A204.1 (cell line): ENCODE measurements at regions not wholly inside any gene's neighbourhood (a gene's known extent, or its start where the extent isn't known, plus 50 kb on each side); places are given as distances from the start of the nearest gene placed in this dataset.

Source experiments
- FAIRE-seq: peaks from 2 replicates; lab custom pipeline; 2012; peaks lifted over from hg19 to GRCh38; lab: Jason Lieb, UNC

DNA sequence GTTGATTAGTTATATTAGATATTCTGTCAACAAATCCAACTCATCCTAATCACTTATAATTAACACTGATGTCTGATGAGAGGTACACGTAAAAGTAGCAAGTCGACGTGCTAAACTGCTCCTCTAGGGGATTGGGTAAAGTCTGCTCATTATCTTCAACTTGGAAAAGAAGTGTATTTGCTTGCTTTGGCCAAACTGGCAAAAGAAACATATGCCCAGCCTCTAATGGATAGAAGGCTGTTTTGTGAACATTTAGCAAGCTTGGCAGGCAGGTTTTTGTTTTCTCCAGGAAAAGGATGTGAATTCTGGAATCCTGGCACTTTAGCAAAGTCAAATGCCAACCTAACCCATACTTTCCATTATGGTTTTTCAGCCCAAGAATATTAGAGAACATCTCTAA is 264.8 kb downstream of the TBL1XR1 start:
- no peak for FAIRE-seq

DNA sequence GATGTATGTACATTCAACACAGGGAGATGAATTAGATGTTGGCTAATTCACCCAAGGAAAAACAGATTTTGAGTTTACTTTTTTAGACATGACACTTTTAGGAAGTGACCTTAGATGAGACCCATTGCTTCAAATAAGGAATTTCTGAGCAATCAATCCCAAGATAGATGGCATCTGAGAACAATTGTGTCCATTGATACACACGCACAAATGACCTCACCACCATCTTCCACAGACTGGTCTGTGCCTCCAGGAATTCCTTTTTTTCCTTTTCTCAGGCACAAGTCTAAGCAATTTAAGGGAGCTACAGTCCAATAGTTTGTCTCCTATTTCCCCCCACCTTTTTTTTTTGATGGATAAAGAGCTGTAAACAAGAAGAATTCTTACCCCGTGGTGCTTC is 265.3 kb downstream of the TBL1XR1 start:
- no peak for FAIRE-seq

DNA sequence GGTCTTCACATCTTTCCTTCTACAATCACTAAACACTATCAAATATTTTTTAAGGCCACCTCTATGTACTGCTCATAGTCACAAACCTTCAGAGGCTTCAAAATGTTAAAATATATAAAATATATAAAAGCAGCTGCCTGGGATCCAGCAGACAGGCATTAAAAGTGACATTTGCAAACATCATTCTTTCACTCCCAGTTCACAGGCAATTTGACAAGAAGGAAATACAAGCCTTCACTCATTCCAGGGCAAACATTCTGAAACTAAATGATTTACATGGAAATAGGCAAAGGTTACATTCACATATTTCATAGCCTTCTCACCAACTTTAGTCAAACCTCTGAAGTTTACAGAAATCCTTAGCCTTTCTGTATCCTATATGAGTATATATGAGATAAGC is 266.3 kb downstream of the TBL1XR1 start:
- FAIRE-seq = no peak

DNA sequence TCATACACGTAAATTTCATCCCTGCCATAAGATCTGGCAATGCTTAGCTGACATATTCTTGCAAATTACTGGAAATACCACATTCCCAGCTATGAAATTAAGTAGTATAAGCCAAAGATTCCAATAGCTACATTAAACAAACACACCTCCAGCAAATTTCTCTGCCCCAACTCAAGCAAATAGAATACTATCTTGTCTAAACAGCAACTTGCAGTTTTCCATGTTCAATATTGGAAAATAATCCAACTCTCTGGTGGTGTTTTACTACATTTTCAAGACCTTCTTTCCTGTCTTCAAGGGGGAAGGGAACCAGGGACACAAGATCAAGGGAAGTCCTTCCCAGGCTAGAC is 268.7 kb downstream of the TBL1XR1 start:
- FAIRE-seq = no peak

DNA sequence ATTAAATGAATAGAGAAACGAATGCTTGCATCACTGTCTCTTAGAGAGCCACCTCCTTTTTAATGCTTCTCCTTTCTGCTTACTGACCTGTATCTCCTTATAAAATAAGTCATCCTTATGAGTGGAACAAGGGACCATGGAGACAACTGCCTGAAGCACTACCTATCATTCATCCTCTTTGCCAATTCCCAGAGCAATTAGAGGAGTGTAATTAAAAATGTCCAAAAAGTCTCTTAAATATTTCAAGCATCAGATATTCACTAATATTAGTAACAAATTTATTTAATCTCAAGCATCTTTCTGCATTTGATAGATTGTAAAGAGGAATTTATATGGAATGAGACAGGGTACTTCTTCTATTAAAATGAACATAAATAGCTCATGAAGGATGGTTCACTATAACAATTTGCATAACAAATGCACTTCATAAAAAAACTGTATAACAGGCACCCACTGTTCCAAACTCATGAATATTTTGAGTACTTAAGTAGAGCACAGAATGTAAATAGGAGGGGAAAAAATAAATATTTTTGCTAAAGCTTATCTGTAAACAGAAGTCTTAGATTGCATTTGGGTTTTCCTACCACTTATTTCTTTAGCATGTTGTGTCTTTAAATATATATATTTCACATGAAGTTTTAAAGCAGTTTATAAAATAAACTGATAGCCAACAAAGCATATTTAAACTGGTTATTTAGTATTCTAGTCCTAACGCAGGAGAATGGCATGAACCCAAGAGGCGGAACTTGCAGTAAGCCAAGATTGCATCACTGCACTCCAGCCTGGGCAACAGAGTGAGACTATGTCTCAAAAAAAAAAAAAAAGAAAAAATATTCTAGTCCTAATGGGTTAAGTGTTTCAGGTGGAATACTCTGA is 269.3 kb downstream of the TBL1XR1 start:
- FAIRE-seq = no peak

DNA sequence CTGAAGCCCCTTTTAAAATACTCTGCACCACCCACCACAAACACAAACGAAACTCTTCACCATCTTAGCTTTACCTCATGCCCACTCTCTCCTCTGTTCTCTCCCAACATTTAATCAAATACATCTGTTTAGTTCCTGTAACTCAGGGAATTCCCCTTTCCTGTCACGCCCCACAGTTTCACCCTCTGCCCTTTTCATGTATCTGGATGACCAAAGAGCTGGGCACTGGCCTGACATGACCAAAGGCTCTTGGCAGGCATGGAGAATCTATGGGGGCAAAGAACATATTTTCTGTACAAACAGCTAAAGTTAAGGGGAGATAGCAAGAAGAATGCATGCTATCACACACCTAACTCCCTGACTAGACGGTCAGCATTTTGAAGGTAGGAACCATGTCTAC is 270.0 kb downstream of the TBL1XR1 start:
- FAIRE-seq = no peak

DNA sequence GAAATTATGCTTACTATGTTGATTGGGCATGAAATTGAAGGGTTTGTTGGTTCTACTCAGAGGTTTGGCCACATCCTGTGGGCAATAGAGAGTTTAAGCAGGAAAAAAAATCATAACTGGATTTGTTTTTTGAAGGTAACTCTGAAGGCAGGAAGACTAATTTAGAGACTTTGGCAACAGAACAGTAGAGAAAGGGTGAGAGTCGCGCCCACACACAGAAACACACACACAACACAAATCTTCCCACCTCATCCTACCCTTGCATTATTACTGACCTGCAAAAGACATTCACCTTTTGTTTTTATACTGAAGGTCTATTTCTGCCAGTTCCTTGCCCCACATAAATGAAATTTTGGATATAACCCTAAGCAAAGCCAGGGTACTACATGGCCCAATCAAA is 270.6 kb downstream of the TBL1XR1 start:
- no peak for FAIRE-seq

DNA sequence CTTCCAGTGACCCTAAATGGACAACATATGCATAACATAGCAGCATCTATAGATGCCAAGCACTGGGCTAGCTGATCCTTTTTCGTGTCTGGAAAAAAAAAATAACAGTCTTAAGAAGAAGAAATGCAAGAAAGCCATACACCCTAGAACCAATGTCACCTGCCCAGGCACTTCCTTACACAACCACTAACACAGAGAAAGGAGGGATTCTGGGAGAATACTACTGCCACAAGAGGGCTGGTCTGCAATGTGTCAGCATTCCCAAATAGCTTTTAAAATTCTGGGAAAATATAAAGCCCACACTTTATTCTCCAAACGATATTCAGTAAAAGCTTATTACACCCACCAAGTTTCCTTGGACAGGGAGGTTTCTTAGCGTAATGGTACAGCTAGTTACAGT is 271.2 kb downstream of the TBL1XR1 start:
- FAIRE-seq = no peak

DNA sequence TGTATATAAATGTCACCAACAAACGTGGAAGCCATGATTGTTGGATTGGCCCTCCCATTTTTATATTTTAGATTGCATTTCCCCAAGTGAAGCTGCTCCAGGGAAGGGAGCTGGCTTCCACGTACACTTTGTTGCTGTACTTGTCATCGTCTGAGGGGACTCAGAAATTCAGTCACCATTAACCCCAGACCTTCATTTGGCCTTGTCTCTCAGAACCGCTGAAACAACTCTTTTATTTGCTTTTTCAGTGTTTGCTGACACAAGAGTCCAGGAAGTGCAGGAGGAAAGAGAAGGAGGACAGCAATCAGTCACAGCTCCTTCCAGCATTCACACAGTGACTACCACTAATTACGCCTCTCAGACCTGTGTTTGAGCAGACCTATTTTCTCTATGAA is 276.5 kb downstream of the TBL1XR1 start:
- FAIRE-seq = no peak

DNA sequence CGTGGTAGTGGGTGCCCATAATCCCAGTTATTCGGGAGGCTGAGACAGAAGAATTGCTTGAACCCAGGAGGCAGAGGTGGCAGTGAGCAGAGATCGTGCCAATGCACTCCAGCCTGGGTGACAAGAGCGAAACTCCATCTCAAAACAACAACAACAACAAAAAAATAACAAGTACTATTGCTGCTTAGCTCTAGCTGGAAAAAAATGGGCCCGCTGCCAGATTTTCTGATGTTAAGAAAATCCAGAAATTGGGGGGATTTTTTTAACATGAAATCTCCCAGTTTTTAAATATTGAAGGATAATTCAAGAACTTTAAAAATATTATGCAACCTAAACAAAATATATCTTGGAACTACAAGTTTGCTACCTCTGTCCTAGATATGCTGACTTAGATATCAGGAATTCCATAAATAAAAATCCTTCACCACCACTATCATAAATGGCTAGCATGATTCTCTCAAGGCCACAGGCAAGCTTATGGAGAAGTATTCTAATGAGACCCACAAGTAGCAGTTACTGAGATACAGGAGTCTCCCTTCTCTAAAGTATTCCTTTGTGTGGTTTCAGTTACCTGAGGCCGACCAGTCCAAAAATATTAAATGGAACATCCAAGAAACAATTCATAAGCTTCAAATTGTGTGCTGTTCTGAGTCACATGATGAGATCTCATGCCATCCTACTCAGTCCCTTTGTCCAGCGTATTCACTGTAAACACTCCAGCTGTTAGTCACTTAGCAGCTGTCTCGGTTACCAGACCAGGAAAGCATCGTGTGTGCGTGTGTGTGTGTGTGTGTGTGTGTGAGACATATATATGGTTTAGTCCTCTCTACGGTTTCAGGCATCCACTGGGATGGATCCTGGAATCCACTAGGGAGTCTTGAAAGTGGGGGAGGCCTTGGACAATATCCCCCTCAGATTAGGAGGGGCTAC is 277.2 kb downstream of the TBL1XR1 start:
- FAIRE-seq = no peak

DNA sequence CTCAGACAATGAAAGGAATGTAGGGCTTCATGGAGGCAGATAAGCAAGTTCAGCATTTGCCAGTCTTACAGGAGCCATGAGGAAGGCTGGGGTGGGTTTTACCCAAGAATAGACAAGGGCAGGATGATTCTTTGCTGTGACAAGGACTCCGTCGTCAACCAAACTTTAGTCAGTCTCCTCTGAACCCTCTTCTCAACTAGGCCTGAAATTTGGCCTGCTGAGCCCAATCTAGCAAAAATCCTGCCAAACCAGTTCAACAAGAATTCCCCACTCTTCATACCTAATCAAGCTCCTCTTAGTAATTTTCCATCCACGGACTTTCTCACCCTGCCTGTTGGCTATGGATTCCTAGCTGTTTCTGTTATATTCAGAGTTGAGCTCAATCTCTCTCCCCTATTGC is 280.5 kb downstream of the TBL1XR1 start:
- FAIRE-seq = no peak

DNA sequence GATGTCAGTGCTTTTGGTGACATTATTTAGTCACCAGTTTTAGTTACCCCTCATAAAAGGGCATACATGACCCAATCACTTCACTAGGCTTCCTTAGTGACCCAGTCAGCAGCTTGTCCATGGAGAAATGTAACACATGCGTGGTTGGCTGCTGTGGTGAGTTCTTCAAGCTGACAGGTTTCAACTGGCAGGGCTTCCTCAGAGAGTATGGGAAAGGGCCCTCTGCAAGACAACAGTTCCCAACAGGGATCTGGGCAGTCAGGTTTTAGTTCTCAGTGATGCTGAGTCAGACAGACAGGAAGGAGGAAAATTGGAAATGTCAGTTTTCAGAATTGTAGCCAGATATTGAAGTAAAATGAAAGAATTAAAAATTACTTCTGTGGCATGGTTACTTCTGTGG is 282.5 kb downstream of the TBL1XR1 start:
- FAIRE-seq = no peak

DNA sequence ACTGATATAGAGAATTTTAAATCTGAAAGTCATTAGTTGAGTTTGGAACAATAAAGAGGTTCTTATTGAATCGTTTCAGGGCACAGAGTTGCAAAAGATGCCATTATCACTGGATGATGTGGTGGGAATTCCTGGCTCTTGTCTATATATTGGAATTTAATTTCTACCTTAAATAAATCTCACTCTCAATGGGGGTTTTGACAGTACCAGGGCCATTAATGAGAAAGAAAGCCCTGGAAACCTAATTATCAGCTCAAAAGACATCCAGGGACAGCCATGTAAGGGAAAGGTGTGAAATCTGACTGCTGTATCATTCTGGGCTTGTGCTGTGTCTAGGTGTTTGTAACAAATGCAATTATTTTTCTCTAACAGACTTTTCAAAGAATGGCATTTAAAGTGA is 285.7 kb downstream of the TBL1XR1 start:
- no peak for FAIRE-seq

DNA sequence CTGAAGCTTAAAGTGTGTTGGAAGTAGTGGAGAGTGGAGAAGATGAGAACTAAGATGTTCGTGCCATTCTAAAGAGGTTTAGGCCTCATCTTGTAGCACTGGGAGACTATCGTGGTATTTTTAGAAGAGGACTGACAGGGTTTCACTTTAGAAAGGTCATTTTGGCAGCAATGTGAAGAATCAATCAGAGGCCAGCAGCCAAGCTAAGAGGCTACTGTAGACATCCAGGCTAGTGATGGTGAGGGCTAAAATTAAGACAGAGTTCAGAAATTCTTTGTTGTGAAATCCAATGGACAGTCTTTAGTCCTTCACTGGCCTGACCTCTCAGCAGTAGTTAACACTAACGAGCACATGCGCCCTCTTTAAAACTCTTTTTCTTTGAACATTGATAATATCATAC is 288.2 kb downstream of the TBL1XR1 start:
- FAIRE-seq = no peak

DNA sequence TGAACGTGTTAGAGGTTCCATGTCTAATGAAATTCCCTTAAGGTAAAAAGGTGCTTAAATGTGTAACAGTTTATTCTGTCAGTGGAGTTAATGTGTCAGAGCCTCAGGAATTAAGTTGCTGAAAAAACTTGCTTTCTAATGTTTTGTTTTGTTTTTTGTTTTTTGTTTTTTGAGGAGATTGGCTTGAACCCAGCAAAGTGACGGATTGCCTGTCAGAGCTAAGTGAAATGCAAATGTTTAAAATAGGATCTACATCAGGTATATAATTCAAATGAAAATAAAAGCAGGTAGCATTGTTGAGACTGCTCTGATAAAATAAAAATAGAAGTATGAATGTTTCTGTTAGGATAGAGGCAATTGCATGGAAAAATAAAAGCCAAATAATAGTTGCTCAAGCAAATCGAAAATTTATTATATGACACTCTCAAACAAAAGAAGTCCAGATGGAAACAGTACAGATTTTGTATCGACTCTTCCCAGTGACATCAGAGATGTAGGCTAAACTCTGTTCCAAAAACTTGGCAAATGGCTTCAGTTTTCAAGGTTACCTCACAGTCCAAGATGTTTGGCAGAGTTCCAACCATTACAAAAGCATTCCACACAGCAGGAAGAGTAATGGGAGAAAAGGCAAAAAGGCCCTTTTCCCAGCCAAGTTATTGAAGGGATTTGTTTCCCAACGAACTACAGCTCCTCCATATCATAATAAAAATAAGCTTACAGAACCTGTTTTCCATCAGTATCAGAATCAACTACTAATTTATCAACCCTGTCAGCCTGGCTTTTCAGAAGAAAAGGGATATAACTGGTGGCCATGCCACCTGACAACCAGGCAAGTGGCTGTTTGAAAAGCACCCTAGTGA is 291.0 kb downstream of the TBL1XR1 start:
- no peak for FAIRE-seq

DNA sequence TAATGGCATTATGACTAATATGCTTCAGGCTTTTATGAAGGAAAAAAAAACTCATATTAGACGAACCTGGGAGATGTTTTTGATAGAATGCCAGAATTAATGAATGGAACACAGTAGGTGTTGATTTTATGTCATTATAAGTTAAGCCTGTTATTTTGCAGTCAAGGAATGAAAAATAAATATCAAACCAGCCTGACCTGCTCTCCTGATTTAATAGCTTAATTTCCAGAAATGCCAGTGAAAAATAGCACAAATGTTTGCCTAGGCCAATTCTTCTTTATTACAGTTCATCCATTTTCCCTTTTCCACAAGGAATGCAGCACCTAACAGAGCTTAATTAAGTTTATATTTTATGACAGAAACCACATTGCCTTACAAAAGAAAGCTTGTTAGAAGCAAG is 292.0 kb downstream of the TBL1XR1 start:
- no peak for FAIRE-seq

DNA sequence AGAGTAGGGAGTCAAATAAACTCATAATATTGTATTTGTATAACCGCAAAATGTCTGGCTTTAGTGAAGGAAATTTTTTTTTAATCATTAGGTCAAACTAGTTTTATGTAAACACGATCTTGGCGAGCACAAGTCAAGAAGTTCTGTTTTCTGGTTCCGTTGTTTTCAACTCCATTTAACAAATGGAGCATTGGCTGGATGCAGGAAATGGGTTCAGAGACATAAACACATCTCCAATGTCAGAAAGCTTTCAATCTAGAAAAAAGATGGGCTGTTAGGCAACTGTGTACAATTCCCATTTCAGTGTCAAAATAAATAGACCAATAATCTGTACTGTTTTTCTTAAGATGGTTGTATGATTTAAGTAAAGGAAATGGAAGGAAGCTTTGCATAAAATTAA is 292.8 kb downstream of the TBL1XR1 start:
- no peak for FAIRE-seq

DNA sequence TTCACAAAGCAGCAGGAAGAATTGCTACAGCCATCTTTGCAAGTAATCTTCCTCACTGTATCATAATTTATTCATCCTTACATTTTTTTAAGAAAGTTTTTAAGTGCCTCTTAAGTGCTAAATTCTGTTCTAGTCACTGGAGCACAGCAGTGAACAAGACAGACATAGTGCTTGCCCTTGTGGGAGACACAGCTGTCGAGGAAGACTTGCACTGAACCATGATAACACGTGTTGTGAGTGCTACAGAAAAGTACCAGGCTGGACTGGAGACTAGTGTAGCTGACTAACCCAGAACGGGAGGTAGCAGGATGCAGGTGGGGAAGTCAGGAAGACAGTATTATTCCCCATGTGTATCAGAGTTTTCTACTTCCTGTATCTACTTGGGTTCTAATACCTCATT is 300.6 kb downstream of the TBL1XR1 start:
- no peak for FAIRE-seq

DNA sequence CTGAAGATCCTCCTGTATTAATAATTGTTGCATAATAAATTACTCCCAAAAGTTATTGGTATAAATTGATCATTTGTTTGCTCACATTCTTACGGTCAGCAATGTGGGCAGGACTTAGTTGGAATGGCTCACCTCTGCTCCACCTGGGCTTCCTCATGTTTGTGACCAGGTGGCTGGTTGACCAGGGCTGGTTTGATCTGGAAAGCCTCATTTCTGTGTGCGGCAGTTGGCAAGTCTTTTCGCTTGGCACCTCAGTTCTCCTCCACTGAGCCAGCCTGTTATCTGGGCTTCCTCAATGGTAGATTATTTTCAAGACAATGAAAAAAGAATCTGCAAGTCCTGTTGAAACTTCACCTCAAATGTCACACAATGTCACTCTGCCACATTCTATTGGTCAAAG is 301.1 kb downstream of the TBL1XR1 start:
- no peak for FAIRE-seq

DNA sequence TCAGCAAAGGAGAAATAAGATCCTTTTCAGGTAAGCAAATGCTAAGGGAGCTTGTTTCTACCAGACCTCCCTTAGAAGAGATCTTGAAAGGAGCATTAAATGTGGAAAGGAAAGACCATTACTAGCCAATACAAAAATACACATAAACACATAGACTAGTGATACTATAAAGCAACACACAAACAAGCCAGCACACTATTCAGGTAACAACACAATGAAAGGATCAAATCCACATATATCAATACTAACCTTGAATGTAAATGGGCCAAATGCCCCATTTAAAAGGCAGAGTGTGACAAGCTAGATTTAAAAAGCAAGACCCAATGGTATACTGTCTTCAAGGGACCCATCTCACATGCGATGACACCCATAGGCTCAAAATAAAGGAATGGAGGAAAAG is 317.6 kb downstream of the TBL1XR1 start:
- no peak for FAIRE-seq

DNA sequence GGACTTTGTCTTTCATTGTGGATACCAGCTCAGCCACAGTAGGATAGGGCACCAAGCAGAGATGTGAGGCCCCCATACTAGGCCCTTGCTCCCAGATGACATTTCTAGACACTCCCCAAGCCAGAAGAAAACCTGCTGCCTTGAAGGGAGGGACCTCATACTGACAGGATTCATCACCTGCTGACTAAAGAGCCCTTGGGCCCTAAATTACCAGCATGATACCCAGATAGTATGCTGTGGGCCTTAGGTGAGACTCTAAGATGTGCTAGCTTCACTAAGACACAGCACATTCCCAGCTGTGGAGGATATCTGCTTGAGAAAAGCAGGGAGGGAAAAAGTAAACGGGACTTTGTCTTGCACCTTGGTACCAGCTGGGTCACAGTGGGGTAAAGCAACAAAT is 324.0 kb downstream of the TBL1XR1 start:
- no peak for FAIRE-seq

DNA sequence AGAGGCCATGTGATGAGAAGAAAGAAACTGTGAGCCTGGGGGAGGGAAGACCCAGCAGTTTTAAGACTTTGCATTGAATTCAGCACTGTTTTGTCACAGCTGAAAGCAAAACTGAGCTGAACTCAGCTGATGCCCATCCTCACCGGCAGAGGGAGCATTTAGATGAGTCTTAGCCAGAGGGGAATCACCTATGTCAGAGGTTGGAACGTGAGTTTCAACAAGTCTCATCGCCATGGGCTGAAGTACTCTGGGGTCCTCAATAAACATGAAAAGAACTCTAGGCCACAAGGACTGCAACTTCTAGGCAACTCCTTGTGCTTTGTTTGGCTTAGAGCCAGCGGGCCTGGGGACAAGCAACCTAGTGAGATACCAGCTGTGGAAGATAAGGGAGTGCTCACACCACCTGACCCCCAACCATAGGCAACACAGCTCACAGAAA is 324.5 kb downstream of the TBL1XR1 start:
- no peak for FAIRE-seq

DNA sequence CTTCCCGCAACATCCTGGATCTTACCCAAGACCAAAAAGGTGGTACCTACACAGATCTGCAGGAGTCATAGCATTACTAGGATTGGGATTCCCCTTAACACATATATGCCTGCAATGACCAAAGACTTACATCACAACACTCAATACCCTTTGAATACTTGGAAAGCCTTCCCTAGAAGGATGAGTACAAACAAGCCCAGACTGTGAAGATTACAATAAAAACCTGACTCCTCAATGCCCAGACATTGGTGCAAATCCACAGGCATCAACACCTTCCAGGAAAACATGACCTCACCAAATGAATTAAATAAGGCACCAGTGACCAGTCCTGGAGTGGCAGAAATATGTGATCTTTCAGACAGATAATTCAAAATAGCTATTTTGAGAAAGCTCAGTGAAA is 326.8 kb downstream of the TBL1XR1 start:
- no peak for FAIRE-seq
